ENCODE measurements at regions not wholly inside any gene's neighbourhood (a gene's known extent, or its start where the extent isn't known, plus 50 kb on each side); places are given as distances from the start of the nearest gene placed in this dataset.

DNA sequence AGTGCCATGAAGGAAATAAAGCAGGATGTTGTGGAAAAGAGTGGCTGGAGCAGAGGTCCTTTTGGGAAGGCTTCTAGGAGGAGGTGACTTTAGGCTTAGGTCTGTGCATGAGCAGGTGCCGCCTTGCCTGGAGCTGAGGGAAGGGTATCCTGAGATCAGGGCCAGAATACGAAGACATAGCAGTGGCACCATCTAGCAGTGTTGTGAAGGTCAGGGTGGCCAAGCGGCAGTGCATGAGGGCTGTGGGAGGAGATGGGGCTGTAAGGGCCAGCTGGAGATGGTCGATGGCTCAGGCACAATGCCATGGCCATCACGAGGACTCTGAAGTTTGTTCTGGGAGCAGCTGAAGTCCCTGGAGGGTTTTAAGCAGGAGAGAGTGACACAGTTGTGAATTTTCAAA lies 219.5 kb downstream of the PTPRU start:
- TF ChIP-seq REST (IDR thresholded peaks at IDR 0.05; ENCODE audit: insufficient read depth in 1 of 2, low read depth in 2 of 2, low read length in 2 of 2) (no peak), SIN3A (IDR thresholded peaks at IDR 0.05; ENCODE audit: borderline replicate concordance, insufficient read depth, low read length) (no peak), POLR2AphosphoS5 (IDR thresholded peaks at IDR 0.05; ENCODE audit: low read depth, low read length) (no peak), FOXP2 (optimal IDR thresholded peaks at IDR 0.05; ENCODE audit: borderline replicate concordance, extremely low read depth, extremely low read length, insufficient read depth) (no peak), TAF1 (IDR thresholded peaks at IDR 0.05; ENCODE audit: borderline replicate concordance, insufficient read depth, low read length) (no peak)

GRCh38 chr1:29454616-29455380 lies 218.5 kb downstream of the PTPRU start:
- TF ChIP-seq POLR2AphosphoS5 (IDR thresholded peaks at IDR 0.05; ENCODE audit: low read depth, low read length) (no peak), SIN3A (IDR thresholded peaks at IDR 0.05; ENCODE audit: borderline replicate concordance, insufficient read depth, low read length) (no peak), REST (IDR thresholded peaks at IDR 0.05; ENCODE audit: insufficient read depth in 1 of 2, low read depth in 2 of 2, low read length in 2 of 2) (no peak)

GRCh38 chr1:29453502-29454240 lies 217.3 kb downstream of the PTPRU start:
- TF ChIP-seq POLR2AphosphoS5 (IDR thresholded peaks at IDR 0.05; ENCODE audit: low read depth, low read length) (no peak), FOXP2 (optimal IDR thresholded peaks at IDR 0.05; ENCODE audit: borderline replicate concordance, extremely low read depth, extremely low read length, insufficient read depth) (no peak), TAF1 (IDR thresholded peaks at IDR 0.05; ENCODE audit: borderline replicate concordance, insufficient read depth, low read length) (no peak), REST (IDR thresholded peaks at IDR 0.05; ENCODE audit: insufficient read depth in 1 of 2, low read depth in 2 of 2, low read length in 2 of 2) (no peak), SIN3A (IDR thresholded peaks at IDR 0.05; ENCODE audit: borderline replicate concordance, insufficient read depth, low read length) (no peak)

DNA sequence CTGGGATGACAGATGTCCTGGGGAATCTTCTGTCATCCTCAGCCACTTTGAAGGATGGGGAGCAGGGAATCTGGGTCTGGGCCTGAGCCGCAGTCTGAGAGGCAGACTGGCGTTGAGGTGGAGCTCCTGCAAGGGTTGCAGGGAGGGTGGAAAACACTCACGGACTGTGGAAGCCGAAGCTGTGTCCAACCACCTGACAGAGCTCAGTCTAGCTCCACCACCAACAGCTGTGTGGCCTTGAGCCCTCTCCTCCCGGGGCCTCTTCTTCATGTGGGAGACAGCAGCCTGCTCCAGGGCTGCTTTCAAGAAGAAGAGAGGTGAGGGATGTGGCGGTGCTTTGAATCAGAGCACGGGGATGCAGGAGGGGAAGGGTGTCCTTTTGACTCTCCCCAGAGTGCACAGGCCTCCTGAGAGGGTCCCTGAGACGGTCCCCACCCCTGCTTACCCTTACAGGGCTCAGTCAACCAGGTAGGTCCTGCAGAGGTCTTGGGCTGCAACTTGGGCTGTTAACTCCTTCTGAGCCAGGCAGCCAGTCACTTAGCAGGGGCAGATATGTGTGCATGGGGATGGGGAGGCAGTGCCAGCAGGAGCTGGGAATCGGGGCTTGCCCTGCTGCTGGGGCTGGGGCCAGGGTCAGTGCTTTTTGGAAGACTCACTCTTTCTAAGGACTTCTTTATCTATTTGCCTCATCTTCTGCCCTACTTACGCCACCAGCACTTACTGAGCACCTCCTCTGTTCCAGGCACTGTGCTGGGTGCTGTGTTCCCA lies 216.3 kb downstream of the PTPRU start:
- TF ChIP-seq REST (IDR thresholded peaks at IDR 0.05; ENCODE audit: insufficient read depth in 1 of 2, low read depth in 2 of 2, low read length in 2 of 2), result no peak

Measured in PFSK-1 (cell line).